NCI-H1436 treated with DMSO at 0.1 percent for 48 hours (cell line): ENCODE measurements at regions not wholly inside any gene's neighbourhood (a gene's known extent, or its start where the extent isn't known, plus 50 kb on each side); places are given as distances from the start of the nearest gene placed in this dataset.

Experiments used
- DNase-seq: peaks from one replicate; lab custom pipeline; 2025; lab: John Stamatoyannopoulos, UW

DNA sequence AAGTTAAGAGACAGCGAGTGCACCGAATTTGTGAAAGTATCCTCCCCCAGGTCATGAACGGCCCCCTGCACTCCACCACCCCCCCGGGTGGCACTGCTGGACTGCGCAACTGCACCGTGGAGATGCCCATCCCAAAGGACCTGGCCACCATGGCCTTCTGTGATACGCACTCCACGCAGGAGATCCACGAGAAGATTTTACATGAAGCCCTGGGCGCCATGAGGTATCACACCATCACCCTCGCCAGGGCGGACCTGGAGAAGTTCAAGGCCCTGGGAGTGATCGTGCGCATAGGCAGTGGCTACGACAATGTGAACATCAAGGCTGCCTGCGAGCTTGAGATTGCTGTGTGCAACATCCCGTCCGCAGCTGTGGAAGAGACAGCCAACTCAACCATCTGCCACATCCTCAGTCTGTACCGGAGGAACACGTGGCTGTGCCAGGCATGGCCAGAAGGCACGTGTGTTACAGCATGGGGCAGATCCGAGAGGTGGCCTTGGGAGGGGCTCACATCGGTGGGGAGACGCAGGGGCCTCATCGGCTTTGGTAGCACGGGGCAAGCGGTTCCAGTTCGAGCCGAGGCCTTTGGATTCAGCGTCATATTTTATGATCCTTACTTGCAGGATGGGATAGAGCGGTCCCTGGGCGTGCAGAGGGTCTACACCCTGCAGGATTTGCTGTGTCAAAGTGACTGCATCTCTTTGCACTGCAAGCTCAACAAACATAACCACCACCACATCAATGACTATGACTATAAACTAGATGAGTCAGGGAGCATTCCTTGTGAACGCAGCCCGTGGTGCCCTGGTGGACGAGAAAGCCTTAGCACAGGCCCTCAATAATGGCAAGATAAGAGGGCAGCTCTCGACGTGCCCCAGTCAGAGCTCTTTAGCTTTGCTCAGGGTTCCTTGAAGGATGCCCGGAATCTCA, 290.8 kb upstream of the MC4R start:
- no peak for DNase-seq

DNA sequence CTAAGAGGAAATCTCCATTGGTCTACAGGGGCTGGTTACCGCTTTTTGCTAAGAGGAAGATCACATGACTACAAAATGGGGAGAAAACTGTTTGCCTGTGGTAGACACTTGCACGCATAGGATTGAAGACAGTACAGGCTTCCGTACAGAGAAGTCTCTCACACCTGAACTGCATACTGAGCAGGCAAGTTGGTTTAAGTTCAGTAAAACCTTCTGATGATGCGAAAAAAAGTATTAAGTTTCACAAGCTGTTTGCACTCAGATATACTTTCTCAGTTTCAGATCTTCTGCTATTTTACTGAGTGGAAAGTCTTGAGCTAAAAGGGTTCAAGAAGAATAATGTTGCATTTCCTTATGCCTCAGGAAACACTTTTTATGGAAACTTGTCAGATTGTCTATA, 292.2 kb upstream of the MC4R start:
- no peak for DNase-seq

DNA sequence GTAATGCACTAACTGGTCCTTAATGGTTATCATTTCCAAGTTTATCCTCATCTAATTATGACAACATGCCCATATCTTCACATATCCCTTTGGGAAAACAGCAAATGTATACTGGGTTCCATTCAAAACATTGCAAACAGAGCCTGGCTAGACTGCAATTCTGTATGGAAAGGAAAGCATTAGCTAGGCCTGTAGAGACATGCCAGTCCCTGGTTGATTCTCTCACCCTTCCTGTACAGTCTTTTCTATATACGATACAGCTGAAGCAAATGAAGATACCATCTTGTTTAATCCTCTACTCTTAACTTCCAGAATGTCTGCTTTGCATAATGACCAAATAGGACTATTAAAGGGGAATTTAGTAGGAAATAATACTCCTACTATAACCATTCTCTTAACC, 294.4 kb upstream of the MC4R start:
- DNase-seq: no peak

DNA sequence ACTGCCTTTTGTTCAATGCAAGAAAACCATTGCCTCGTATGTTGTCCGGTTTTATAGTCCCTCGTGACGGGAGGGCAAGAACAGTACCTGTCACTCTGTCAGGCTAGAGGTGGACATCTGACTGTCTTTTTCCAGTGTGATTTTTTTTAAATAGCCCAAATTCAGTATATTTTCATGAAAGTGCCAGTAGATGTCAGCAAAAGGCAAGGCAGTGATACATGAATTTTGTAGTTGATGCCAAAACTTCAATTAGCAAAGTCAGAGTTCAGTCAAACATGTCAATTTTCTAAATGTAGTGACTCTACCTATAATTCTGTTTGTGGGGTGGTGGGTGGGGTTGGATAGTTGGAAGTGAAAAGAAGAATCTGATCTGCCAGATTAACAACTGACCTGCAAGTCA, 296.0 kb upstream of the MC4R start:
- DNase-seq: no peak

DNA sequence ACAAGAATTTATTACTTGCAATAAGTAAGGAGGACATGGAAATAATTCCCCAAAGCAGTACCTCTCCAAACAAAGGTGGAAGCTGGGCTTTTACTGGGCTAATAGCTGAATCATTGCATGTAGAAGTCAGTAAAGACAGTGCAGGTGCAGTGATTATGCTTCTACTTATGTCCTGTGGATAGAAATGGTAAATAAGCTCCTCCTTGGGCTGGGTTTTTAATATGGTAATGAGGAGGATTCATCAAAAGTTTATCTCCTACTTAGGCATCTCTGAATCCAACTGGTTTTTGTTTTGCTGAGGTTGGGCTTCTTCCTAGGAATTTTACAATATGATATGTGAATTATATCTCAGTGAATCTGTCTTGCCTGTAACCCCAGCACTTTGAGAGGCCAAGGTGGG, 297.4 kb upstream of the MC4R start:
- no peak for DNase-seq

DNA sequence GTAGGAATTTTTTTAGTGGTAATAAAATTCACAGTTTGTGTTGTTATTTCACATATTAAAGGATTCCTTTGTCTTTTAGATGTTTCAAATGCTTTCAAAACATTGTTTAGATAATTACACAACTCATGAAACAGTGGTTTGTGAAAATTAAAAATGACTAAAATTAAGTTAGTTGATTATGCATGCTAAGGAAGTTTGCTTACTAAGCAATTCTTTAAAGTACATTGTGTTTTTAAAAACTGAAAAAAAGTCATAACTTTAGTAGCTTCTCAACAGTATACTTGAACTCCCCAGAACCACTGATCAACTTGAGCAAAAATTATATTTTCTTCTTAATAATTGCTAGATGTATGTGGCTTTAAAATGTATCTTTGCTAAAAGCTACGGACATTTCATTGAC, 298.4 kb upstream of the MC4R start:
- no peak for DNase-seq

DNA sequence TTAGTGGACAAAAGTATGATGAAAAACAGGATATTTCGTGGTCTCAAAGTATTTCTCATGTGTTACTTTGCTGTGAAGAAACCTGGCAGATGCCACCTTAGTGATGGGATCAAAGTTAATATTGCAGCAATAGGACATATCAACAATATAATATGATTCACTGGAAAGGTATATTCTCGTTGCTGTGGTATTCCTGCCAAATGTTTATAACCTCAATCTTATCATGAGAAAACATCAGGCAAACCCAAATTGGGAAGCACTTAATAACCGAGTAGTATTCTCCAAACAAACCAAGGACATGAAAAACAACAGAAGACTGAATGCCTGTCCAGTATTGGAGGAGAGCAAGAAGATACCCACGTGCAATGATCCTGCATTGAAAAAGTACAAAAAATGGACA, 302.6 kb upstream of the MC4R start:
- no peak for DNase-seq

DNA sequence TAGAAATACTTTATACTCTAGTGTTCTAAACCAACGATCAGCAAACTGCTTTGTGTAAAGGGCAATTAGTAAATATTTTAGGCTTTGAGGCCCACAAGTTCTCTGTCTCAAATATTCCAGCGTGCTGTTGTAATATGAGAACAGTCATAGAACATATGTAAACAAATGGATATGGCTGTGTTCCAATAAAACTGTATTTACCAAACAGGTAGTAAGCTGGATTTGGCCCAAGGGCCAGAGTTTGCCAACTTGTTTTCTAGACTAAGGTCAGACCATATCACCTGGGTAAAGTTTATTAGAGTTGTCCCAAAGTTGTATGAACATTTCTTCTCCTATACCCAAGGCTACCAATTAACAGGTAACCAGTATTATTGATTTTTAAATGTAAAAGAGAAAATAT, 303.2 kb upstream of the MC4R start:
- DNase-seq: no peak

DNA sequence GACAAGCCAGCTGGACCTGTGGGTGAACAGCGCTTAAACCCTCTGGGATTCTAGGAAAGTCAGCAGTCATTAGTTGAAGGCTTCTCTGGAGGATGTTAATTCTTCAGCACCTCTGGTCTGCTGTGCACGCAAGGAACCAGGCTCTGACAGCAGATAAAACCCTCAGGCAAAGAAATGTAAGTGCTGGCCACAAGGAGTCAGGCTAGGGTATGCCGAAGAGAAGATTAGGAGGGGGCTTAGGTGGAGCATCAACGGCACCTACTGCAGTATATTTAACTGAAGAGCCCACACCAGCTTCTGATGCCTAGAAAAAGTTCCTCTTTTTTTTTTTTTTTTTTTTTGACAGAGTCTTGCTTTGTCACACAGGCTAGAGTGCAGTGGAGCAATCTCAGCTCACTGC, 304.2 kb upstream of the MC4R start:
- DNase-seq: no peak

DNA sequence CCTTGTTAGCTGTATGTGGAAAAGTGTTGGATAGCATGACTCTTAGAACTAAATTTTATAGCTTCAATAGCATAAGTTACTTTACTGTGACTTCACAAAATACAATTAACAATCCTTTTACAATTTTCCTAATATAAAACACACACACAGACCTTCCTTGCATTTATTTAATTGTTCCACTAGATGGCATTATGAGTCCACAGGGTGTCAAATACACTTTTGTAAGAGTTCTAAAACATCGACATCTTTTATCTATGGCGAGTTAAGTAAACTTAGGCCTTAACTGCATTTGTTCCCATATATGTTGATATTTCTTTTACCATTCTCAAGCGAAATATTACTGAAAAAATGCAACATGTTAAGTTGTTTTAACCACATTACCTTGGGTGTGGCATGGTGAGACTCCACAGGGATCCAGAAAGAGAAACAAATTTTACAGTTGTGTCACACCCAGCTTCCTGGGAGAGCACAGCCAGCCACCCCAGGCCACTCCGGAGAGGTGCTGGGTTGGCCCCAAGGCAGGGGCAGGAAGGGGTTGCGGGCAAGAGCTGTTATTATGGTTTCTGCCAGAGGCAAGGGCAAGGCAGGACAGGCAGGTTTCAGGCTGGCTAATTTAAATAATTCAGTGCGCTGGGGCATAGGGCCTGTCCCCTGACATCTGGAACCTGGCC, 312.4 kb upstream of the MC4R start:
- peak; percentile 19 for DNase-seq

DNA sequence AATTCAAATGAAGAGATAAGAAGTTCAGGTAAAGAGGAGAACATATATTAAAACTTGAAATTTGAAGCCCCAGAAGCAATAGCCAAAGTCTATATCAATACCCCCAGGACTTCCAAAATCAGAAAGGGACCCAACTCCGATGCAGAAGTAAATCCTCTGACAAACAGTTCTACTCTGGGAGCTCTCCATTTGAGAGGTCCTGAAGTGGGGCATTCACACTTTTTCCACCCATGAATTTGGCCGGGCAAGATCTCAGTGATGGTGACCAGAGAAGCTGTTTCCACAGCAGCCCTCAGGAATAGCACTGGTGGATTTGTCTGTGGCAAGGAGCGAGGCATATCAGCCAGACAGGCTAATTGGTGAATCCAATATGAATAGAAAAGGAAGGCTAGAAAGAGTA, 313.6 kb upstream of the MC4R start:
- DNase-seq: no peak

DNA sequence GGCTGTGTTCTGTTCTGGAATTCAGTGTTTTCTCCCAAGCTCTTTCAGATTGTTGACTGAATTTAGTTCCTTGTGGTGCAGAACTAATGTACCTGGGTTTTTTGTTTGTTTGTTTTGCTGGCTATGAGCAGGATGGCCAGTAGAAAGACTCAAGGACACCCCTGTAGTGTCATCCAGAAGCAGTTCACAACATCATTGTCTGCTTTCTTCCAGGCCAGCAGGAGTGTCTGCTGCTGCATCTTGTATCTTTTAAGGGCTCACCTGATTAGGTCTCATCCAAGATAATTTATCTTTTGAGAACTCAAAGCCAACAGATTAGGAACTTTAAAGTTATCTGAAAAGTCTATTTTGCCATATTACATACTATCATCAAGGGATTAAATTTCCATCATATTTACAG, 318.5 kb upstream of the MC4R start:
- no peak for DNase-seq

DNA sequence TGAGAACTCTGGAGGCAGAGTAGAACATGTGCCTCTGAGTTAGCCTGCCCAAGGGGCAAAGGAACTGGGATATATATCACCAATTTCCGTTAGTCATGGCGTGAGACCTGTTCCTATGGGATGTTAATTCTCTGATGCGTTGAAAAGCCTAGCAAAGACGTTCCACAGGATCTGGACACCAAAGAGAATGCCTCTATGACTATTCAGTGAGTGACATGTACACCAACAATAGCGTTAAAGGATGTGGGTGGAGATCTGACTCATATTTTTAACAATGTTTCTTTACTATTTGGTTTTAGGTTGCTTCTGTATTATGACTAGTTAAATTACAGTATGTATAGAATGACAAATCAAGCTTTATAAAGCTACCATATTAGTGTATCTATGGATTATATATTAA, 320.9 kb upstream of the MC4R start:
- DNase-seq: no peak

DNA sequence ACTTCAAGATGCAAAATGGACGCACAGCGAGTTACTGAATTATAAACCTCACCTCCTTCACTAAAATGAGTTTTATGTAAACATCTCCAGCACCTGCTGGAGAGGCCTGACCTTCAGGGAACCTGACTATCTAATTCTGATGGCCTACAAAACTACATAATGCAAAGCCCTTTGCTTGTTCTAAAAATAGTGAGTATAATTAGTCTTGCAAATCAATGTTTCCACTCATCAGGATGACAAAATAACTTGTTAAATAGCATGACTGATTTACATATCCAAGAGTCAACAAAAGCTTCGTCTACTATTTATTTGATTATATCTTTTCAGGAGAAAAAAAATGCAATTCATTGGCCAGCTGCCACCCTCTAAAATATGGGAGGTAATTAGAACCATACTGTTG, 326.3 kb upstream of the MC4R start:
- DNase-seq: peak; percentile 78

DNA sequence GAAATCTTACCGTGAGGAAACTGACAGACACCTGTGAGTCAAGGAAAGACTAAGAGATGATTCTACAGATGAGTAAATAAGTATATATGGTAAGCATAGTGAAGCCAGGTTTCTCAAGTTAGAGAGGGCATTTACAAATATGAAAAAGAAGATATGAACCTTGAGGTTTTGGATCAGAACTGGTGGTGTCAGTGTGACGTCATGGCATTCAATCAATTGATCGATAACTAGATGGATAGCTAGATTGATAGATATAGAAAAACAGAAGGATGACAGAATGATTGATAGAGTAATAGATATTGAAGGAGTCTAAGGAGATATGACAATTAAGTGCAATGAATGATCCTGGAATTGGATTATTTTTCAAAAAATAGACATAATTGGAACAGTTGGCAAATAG, 350.2 kb upstream of the MC4R start:
- no peak for DNase-seq

DNA sequence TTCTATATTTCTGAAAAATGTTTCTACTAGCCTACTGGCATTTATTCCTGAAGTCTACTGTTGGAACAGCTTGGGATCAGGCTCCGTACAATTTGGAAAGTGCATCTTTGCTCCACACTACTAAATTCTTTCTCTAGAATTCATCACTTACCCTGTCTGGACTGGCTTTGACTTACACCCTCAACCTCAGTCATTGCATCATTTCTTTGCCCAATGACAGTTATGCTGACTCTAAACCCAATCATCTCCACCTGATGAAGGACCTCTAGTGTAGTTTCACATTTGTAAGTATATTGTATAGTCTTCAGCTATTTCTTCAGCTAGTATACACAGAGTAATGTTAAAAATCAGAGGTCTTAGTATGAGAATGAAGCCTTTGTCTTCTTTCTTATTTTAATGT, 359.6 kb upstream of the MC4R start:
- DNase-seq: no peak

DNA sequence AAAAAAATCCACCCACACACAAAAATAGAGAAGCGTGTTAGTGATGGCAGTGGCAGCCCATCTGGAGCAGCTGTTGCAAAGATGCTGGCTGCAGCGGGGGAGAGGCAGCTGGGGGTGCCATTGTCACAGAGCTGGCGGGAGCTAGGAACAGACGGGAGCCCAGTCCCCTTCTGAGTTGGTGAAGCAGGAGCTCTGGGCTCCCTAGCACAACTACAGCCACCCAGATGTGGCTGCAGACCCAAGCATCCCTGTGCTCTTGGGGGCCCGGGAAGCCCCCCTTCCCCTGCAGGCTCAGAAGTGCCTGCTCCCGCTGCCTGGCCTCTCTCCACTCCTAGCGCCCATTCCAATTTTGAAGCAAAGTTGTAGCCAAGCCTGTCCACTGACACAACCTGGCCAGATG, 366.6 kb upstream of the MC4R start:
- DNase-seq: no peak

DNA sequence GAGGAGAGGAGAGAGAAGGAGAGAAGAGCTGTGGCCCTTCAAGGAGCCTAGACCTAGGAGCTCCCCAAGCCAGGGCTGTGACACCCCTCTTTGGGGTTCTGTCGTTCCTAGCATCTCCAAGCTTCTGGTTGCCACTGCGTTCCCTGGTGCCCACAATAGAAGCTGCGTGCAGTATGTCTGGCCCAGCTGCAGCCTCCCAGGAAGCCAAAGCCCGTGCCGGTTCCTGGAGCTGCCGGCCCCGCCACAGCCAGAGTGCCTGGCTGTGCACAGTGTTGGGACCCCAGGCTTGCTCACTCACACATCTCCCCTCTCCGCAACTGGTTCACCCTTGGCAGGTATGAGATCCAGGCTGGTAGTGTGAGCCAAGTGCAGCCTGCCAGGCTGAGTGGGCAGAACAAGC, 367.7 kb upstream of the MC4R start:
- DNase-seq: no peak

DNA sequence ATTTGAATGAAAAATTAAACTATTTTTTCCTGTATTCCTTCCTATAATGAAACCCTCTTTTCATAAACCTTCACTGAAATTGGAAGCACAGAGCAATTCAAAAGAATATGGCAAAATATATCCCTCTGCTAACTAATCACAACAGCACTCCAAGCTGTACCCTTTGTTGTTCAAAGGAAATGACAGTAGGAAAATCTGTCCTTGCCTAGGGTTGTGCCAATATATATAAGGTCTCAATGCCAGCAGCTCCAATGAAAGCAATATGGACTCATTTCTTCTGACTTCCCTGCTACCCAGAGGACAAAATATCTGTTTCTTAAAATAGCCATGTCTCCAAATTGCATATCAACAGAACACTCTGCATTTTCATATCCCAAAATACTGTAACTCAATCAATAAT, 373.9 kb upstream of the MC4R start:
- no peak for DNase-seq

DNA sequence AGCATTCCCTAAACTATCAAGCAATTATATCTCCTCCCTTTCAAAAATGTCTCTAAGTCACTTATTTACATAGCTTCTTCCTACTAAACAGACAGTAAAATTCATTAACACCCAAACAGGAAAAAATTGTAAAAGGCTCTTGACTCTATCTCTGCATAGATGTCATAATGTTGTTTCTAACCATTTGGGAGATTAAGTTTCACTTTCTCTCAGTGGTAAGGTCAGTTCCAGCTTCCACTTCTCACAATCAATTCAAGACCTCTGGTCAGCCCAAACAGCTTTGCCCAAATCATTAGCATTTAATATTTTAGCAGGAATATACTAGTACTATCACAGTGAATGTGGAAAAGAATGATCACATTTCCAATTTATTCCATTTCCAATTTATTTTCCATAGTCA, 374.3 kb upstream of the MC4R start:
- DNase-seq: no peak

DNA sequence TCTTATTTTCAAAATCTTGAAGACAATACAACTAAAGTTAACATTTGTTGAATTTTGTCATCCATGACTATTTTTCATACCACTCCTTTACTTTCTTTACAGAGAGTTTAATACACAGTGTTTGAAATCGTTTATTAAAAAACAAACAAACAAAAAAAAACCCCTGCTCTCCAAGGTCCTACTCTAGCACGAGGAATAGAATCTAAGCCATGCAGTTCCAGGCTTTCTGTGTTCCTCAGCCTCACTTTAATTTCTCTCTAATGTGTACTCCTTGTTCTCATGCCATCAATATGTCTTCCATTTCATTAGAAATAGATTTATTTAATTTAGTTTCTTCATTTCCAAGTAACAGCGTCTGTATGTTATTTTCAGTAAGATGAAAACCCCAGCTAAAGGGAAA, 381.2 kb upstream of the MC4R start:
- DNase-seq: no peak

DNA sequence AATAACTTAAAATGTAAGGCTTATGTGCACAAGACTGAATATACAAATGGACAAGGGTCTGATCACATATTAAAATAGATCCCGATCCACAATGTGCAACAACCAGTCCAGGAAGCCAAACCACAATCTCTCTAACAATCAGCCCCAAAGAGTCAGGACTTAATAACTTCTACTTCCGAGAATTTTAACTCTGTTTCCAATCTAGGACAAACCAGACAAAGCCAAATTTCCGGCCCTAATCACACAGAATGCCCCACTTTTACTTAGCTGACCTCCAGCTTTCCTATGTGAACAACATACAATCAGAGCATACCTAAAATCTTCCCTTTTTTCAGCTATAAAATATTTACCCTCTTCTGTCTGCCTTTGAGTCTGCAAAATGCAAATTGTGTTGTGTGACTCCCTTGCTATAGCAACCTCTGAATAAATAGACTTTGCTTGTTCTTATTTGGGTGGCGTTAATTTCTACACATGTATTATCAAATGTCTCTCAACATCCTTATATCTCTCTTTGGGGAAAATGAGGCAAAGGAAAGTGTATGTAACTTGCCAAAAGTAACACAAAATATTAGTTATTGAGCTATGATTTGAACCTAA, 381.9 kb upstream of the MC4R start:
- no peak for DNase-seq

DNA sequence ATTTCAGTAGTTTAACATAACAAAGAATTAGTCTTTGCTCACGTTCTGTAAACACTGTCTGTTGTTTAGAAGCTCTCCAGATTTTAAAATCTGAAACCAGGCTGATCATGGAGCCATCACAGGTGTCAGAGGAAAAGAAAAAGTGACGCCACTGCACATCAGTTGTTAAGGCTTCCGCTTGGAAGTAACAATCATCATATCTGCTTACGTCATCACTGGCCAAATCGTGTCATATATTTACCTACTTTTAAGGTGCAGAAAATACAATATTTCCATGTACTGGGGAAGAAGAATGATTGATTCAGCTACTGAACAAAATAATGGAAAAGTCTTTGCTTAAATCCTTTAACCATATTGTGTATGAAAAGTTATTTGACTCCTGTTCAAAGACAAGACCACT, 382.6 kb upstream of the MC4R start:
- no peak for DNase-seq
